Stomach (tissue), 4 donors: ENCODE measurements at regions not wholly inside any gene's neighbourhood (a gene's known extent, or its start where the extent isn't known, plus 50 kb on each side); places are given as distances from the start of the nearest gene placed in this dataset.

Experiments
- CTCF ChIP-seq, 7 experiments: fragments of 450-650 bp in 4 of 7; fragments of 200-600 bp in 3 of 7; sonication (generic) in 3 of 7; IDR thresholded peaks; one replicate each; pipeline ENCODE4 v1.5.1; 2016 to 2019; ENCODE audit warnings: antibody characterized with exemption in 7 of 7, control low read depth in 2 of 7, mild to moderate bottlenecking in 1 of 7
- POLR2A ChIP-seq, 4 donors: fragments of 450-650 bp; IDR thresholded peaks; one replicate each; pipeline ENCODE4 v1.6.1; 2016; ENCODE audit warnings: antibody characterized with exemption in 4 of 4, control low read depth in 2 of 4, mild to moderate bottlenecking in 1 of 4, moderate library complexity in 1 of 4
- POLR2AphosphoS5 ChIP-seq, 3 donors: sonication (generic); formaldehyde crosslinking; IDR thresholded peaks; one replicate each; pipeline ENCODE4 v1.6.1; 2016; ENCODE audit warnings: antibody characterized with exemption in 3 of 3

- TF ChIP-seq POLR2AphosphoS5 (IDR thresholded peaks at IDR 0.05) (no peak), POLR2A (IDR thresholded peaks at IDR 0.05) (no peak), CTCF (IDR thresholded peaks at IDR 0.05) (no peak)
Measured at GRCh38 chr3:166451997-166452396, 614.8 kb upstream of the BCHE start.
